ENCODE measurements at regions not wholly inside any gene's neighbourhood (a gene's known extent, or its start where the extent isn't known, plus 50 kb on each side); places are given as distances from the start of the nearest gene placed in this dataset.

DNA sequence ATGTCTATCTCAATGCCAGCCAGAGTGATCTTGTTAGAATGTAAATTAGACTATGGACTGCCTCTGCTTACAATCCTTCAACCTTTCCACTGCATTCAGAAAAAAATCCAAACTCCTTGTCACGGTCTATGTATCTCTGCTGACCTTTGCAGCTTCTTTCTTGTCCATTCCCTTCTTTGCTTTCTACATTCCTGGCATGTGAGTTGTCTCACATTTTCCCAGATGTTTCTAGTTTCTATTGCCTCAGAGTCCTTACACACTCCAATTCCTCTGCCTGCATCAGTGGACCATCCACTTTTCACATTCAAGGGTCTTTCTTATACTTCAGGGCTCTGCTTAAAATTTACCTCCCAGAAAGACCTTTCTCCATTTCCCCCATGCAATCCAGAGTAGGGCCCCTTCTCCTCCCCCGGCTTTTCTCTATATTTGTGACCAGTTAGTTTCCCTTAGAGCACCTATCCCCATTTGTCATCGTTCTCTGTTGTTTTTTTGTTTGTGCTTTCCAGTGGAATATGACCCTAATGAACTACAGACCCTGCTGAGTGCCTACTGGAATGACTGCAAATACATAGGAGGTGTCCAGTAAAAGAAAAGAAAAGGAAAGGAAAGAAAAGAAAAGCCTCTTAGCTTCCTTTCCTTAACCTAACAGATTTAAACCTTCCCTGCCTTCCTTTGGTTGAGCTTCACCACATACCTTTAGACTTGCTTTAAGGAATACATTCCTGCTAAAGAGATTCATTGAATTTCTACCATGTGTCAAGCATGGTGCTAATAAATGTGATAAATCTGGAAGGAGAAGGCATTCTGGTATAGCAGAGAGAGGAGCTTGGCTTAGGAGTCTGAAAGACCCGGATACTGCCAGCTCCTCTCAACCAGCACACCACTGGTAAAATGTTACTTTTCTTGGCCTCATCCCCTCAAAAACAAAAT lies 102.0 kb downstream of the DIRAS3 start:
- ATAC-seq, result no peak
- intact Hi-C loops (cut with DNase I), result no loop called here
- DNase-seq, result no peak

DNA sequence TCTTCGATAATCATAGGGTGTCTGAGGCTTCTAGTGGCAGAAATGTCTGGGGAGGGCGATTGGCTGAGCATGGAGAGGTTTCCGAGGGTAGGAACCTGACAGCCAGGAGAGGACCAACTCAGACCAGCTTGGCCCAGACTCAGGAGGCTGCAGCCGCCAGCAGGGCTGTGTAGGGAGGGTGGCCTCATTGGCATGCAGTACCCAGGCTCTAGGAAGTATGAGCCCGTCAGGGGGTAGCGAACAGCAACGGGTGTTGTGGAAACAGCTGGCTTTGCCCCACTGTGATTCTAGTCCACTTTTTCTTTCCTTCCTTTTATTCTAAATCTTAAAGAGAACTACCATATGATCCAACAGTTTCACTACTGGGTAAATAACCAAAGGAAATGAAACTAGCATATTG lies 103.3 kb downstream of the DIRAS3 start:
- H3K36me3 ChIP-seq, result no peaks in the 10 kb centered on the region
- H3K9me3 ChIP-seq, result no peaks in the 10 kb centered on the region
- DNase-seq (no peak), ATAC-seq (no peak)
- H3K4me3 ChIP-seq, result no peak overlapping the region
- no peaks in the 10 kb centered on the region for H3K4me1 ChIP-seq
- intact Hi-C loops (cut with DNase I), result no loop called here
- no peaks in the 10 kb centered on the region for H3K27me3 ChIP-seq
- TF ChIP-seq, protein P1, sequence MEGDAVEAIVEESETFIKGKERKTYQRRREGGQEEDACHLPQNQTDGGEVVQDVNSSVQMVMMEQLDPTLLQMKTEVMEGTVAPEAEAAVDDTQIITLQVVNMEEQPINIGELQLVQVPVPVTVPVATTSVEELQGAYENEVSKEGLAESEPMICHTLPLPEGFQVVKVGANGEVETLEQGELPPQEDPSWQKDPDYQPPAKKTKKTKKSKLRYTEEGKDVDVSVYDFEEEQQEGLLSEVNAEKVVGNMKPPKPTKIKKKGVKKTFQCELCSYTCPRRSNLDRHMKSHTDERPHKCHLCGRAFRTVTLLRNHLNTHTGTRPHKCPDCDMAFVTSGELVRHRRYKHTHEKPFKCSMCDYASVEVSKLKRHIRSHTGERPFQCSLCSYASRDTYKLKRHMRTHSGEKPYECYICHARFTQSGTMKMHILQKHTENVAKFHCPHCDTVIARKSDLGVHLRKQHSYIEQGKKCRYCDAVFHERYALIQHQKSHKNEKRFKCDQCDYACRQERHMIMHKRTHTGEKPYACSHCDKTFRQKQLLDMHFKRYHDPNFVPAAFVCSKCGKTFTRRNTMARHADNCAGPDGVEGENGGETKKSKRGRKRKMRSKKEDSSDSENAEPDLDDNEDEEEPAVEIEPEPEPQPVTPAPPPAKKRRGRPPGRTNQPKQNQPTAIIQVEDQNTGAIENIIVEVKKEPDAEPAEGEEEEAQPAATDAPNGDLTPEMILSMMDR (IDR thresholded peaks at IDR 0.05), result no peak
- H3K27ac ChIP-seq, result no peak overlapping the region

More for the DNA sequence above, 102.0 kb downstream of the DIRAS3 start:
- Histone ChIP-seq H3K36me3 (no peaks in the 10 kb centered on the region), H3K9me3 (no peaks in the 10 kb centered on the region), H3K4me3 (no peak overlapping the region), H3K27me3 (no peaks in the 10 kb centered on the region), H3K27ac (no peak overlapping the region), H3K4me1 (no peaks in the 10 kb centered on the region)
- TF ChIP-seq, protein P1 (IDR thresholded peaks at IDR 0.05), result no peak

DNA sequence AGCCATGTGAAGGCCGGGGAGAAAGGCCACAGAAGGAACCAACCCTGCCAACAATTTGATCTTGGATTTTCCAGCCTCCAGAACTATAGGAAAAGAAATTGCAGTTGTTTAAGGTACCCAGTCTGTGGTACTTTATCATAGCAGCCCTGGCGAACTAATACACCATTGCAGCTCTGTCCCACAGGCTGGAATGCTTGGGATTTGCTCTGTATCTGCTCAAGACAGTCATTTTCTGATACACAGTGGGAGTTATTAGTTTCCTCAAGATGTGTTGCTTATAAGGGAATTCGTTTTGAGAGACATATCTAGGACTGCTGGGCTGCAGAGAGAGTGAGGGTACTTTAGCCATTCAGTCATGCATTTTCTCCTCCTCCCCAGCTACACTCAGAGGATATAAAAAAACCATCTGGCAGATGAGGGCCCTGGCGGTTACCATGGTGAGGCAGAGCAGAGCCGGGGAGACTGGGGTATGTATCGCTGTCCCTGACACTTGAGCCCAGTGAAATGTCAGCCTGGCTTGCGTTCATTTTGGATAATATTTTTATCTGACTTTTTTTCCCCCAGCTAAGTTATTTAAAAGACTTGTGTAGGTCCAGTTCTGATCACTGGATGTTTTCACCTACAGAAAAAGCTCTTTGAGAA lies 104.6 kb downstream of the DIRAS3 start:
- Histone ChIP-seq H3K4me3 (no peak overlapping the region), H3K4me1 (no peaks in the 10 kb centered on the region), H3K27me3 (no peaks in the 10 kb centered on the region), H3K36me3 (no peaks in the 10 kb centered on the region), H3K27ac (no peak overlapping the region), H3K9me3 (no peaks in the 10 kb centered on the region)
- ATAC-seq, result no peak
- TF ChIP-seq, protein P1 (IDR thresholded peaks at IDR 0.05), result no peak
- no peak for DNase-seq
- intact Hi-C loops (cut with DNase I), result no loop called here

DNA sequence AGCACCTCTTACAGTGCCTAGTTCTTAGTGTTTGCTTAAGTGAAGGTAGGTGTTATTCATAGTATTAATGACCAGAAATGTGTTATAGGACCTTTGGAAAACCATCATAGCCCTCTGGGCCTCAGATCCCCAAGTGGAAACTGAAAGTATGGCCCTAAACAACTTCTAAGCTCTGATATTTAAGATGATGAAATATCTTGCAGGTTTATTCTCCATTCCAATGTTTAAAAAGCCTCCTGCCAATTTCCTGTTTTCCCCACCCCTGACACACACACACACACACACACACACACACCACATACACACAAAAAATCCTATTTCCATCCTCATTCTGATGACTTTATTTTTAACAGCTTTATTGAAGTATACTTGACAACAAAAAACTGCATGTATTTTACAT lies 108.2 kb downstream of the DIRAS3 start:
- intact Hi-C loops (cut with DNase I), result no loop called here
- no peaks in the 10 kb centered on the region for H3K36me3 ChIP-seq
- ATAC-seq, result no peak

DNA sequence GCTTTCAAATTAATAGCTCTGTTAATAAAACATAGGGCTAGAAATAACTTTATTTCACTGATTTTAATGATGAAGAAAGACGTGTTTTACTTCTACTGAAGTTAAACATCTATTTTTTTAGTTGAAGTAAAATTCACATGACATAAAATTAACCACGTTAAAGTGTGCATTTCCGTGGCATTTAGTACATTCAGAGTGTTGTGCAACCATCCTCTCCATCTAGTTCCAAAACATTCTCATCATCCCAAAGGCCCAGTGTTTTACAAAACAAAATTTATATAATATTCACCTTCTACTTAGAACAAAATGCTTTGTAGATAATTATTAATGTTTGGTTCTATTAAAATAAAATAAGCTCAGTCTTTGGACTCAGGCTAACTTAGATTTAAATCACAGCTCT lies 108.5 kb upstream of the GNG12 start:
- no peaks in the 10 kb centered on the region for H3K4me1 ChIP-seq
- no peak for DNase-seq
- intact Hi-C loops (cut with DNase I), result no loop called here
- H3K27me3 ChIP-seq, result no peaks in the 10 kb centered on the region
- TF ChIP-seq, protein P1 (IDR thresholded peaks at IDR 0.05), result no peak
- no peak overlapping the region for H3K4me3 ChIP-seq
- no peaks in the 10 kb centered on the region for H3K9me3 ChIP-seq
- H3K36me3 ChIP-seq, result no peaks in the 10 kb centered on the region
- no peak for ATAC-seq
- H3K27ac ChIP-seq, result no peak overlapping the region

More for the DNA sequence above, 108.2 kb downstream of the DIRAS3 start:
- H3K4me3 ChIP-seq, result no peak overlapping the region
- DNase-seq, result no peak
- no peaks in the 10 kb centered on the region for H3K27me3 ChIP-seq
- TF ChIP-seq, protein P1 (IDR thresholded peaks at IDR 0.05), result no peak
- no peak overlapping the region for H3K27ac ChIP-seq
- H3K4me1 ChIP-seq, result no peaks in the 10 kb centered on the region
- H3K9me3 ChIP-seq, result no peaks in the 10 kb centered on the region

Measured in upper lobe of right lung (tissue), 1 donor.